GM19035 (cell line): ENCODE measurements at regions not wholly inside any gene's neighbourhood (a gene's known extent, or its start where the extent isn't known, plus 50 kb on each side); places are given as distances from the start of the nearest gene placed in this dataset.
"Not testable (repeated sequence)": the region's sequence is repeated elsewhere in the genome, so short reads cannot be mapped to it uniquely, and the experiment has no call there.

Source experiments
- ATAC-seq: cut with Tn5 transposase; IDR thresholded peaks from one replicate; pipeline ENCODE4 v1.9.1; 2021; ENCODE audit not compliant: unreplicated experiment

- ATAC-seq = peak; percentile 70
Observed at GRCh38 chr4:138522366-138522765, 280.2 kb upstream of the SLC7A11 start.

- no peak for ATAC-seq
Observed at GRCh38 chr4:138521809-138522208, 279.7 kb upstream of the SLC7A11 start.

GRCh38 chr4:138519436-138519835 is 277.3 kb upstream of the SLC7A11 start:
- no peak for ATAC-seq

DNA sequence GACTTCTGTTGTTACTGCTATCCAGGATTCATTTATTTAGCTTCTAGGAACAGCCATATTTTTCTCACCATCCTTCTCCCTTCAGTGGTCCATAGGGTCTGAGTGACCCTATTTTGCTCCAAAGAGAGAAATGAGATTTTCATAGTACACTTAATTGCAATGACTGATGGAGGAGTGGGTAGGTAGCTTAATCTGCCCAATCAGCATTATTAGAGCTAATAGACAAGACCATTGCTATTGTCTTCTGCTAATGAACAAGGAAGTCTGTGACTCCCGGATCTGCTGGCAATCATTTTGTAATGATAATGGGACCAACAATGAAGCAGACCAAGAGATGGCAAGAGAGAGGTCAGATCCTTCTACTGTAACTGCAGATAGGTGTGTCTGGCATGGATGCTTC is 271.4 kb upstream of the SLC7A11 start:
- ATAC-seq = no peak

- ATAC-seq = no peak
Observed at GRCh38 chr4:138512756-138513155, 270.6 kb upstream of the SLC7A11 start.

DNA sequence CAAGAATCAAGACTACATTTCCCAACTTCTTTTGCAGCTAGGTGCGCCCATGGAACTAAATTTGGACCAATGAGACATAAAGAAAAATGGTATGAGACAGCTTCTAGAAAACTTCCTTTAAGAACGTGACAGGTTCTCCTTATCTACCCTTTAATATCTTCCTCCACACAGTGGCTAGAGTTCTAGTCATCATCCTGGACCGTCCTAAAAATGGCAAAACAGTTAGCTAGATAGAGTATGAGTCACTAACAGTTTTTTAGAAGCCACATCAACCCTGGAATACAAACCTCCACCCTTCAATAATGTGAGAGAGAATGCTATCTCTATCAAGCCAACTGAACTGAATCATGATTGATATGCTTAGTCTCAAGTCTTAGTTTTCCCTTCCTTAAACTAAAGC is 267.9 kb upstream of the SLC7A11 start:
- ATAC-seq = no peak

GRCh38 chr4:138509346-138509745 is 267.2 kb upstream of the SLC7A11 start:
- no peak for ATAC-seq

DNA sequence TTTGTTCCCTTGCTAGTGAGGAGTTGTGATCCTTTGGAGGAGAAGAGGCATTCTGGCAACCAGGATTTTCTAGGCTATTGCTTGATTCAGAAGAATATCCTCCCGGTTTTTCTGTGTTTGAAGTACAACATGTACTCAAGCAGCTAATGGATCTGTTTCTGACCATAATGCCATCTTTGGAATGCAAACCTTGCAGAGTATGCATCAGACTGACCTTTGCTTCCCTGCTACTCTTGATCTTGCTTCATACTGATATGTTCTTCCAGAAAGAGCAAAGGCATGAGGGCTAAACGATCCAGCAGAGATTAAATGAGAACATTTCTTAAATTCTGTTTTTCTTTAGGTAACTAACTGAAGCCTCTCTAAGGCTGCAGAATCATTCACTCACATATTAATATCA is 265.4 kb upstream of the SLC7A11 start:
- no peak for ATAC-seq

DNA sequence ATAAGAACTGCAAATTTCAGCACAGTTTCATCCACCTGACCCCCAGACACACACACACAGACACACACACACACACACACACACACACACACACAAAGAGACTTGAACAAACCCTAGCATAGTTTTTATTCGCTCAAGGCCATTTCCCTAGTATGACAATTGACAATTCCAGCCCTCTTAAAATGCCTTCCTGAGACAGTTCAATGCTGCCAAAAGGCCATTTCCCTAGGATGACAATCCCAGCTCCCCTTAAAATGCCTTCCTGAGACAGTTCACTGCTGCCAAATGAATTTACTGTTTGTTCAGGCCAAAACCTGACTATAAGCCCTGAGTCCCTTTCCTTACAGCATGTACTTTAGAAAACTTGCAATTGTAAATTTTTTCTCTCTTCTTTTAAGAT is 259.5 kb upstream of the SLC7A11 start:
- ATAC-seq = no peak

DNA sequence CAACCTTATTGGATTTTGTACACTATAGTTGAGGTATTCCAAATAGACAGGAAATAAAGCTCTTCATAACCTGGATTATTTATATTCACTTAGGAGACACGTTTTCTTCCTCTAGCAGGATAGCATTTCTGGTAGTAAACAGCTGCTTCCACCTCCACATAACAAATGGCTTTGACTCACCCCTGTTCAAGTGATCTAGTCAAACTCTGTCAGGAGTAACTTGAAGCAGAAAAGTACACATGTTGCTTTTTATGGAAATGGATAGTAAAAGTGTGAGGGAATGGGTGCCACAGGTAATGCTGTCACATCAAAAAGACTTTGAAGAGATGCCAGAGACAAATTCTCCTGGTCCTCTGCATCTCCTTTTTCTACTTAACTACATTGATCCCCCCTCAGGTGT is 258.7 kb upstream of the SLC7A11 start:
- no peak for ATAC-seq

- no peak for ATAC-seq
Observed at GRCh38 chr4:138499627-138500026, 257.5 kb upstream of the SLC7A11 start.

DNA sequence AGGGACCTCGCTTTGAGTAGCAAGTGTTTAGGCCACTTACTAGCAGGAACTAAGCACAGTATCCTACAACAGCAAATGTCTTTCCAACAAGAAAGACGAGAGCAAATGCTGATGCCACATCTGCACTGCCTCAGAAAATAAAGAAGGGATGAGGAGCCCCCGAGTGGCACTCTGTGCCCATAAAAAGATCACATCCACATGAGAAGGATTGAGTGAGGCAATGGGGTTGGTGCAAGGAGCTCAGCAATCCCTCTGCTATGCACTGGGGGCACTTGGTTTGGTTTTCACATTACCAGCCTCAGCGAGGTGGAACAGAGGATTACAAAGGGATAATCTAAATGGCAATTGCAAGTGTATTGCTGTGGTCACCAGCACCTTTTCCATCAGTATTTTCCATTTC is 252.8 kb upstream of the SLC7A11 start:
- ATAC-seq = no peak

GRCh38 chr4:138494116-138494515 is 252.0 kb upstream of the SLC7A11 start:
- no peak for ATAC-seq

DNA sequence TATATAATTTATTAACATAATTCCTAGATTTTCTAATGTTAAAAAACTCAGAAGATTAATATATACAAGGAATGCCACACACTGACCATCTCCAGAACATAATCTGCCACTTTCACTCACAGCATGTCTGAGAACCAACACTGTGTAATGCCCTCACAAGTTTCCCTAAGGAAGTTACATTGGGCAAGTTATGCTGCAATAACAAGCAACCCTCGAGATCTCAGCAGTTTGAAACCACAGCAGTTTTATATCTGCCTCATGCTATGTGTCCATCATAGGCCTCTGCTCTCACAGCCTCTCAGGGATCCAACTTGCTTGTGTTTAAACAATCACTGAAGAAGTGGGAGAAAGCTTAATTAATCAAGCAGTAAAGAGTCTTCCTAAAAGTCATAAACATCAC is 250.0 kb upstream of the SLC7A11 start:
- no peak for ATAC-seq

DNA sequence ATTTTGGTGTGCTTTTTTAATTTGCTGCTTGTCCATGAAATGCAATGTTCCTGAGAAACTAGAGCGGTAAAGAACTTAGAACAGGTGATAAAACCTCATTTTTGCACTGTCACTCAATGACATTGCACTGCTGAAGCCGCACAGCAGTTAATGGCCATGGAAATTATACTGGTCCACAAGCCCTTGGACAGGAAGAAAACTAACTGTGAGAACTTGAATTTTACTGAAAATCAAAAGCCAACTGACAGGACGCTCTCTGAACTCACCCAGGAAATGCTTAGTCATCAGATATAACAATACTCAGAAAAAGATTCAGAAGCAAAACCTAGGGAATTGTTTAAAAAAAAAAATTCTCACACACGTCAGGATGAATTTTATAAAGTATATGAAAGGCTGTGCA is 246.4 kb upstream of the SLC7A11 start:
- no peak for ATAC-seq

- no peak for ATAC-seq
Observed at GRCh38 chr4:138487670-138488069, 245.5 kb upstream of the SLC7A11 start.

GRCh38 chr4:138487230-138487629 is 245.1 kb upstream of the SLC7A11 start:
- ATAC-seq = no peak

DNA sequence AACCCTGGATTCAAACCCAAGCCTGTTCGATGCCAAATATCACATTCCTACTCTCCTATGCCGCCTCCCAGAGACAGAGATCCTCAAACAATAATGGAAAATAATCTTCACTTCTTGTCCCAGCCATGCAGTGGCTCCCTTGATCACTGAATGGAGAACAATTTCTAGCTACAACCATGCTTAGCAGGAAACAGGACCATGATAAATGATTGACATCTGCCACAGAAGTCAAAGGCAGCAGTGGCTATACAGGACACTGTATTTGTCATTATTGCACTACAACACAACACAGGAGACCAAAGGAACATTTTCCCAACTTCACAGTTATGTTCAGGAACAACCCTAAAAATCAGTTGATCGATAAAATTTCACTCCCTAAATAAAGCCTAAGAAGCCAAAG is 243.3 kb upstream of the SLC7A11 start:
- ATAC-seq = no peak

DNA sequence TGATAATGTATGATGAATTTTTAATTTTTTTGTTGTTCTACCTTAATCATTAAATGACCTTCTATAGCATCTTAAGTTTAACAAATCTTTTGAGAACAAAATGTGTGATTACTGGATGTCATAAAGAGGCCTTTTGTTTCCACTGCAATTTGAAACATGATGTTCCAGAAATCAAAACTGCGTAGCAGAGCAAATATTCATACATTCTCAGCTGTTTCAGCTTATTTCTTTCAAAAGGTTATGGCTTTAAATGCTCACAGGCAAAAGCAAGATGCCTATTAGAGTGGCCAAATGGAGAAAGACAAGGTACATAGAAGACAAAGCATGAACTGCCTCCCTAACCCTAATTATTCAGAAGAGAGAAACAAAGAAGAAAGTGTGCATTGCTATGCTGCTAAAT is 233.0 kb upstream of the SLC7A11 start:
- no peak for ATAC-seq

DNA sequence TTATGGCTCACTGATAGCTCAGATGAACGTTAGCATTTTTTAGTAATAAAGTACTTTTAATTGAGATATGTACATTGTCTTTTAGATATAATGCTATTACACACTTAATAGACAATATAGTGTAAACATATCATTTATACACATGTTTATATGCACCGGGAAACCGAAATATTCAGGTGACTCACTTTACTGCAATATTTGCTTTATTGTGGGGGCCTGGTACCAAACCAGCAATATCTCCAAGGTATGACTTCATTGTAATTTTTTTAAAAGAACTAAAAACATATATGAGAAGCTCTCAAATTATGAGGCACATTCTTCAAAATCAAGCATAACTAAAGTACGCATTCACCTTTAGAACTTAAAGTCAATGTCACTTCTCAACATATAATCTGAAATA is 231.2 kb upstream of the SLC7A11 start:
- no peak for ATAC-seq

DNA sequence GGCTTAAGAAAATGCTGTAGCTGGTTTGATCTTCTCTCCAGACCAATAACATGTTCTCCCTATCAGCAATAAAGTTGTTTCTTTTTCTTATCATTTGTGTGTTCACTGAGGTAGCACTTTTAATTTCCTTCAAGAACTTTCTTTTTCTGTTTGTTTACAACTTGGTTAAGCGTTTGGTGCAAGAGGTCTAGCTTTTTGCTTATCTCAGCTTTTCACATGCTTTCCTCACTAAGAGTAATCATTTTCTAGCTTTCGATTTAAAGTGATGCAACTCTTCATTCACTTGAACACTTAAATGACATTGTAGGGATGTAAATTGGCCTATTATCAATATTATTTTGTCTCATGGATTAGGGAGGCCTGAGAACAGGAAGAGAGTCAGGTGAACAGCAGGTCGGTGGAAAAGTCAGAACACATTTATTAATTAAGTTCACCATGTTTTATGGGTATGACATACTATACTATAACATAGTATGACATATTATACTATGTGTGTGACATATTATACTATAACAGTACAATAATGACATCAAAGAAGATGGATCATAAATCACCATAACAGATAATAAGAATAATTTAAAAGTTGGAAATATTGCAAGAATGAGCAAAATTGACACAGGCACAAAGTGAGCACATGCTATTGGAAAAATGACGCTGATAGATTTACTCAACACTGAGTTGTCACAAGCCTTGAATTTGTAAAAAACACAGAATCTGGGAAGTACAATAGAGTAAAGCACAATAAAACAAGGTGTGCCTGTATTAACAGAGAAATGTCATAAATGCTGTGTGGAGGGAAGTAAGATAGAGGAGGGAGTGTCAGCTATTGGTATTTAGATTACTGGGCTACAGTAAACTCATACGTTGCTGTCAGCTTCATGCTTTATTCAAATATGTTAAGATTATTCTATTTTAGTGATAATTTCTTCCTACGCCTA is 218.6 kb upstream of the SLC7A11 start:
- ATAC-seq = no peak

DNA sequence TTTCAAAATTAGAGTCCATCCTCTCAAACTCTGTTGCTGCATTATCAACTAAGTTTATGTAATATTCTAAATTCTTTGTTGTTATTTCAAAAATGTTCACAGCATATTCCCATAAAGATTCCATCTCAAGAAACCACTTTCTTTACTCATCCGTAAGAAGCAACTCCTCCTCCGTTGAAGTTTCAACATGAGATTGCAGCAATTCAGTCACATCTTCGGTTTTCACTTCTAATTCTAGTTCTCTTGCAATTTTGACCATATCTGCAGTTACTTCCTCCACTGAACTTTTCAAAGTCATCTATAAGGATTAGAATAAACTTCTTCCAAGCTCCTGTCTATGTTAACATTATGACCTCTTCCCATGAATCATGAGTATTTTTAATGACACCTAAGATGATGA is 216.6 kb upstream of the SLC7A11 start:
- ATAC-seq = no peak

GRCh38 chr4:138456349-138456748 is 214.2 kb upstream of the SLC7A11 start:
- not testable (repeated sequence) for ATAC-seq
